Hematopoietic multipotent progenitor cell treated with erythropoietin and hydrocortisone succinate and interleukin-3 and kit ligand, for 6 days (in vitro differentiated cells): ENCODE measurements at regions not wholly inside any gene's neighbourhood (a gene's known extent, or its start where the extent isn't known, plus 50 kb on each side); places are given as distances from the start of the nearest gene placed in this dataset.

Source experiments
- DNase-seq: peaks from one replicate; pipeline ENCODE4 v3.0.0-alpha.2; 2015

GRCh38 chr3:107894998-107895397 is 195.8 kb downstream of the CD47 start:
- DNase-seq, result peak; percentile 81

- DNase-seq, result no peak
Observed at GRCh38 chr3:107892955-107893624, 197.7 kb downstream of the CD47 start.

GRCh38 chr3:107884719-107885460 is 205.9 kb downstream of the CD47 start:
- no peak for DNase-seq

GRCh38 chr3:107884028-107884427 is 206.8 kb downstream of the CD47 start:
- no peak for DNase-seq

- DNase-seq, result no peak
Observed at GRCh38 chr3:107882881-107883280, 207.9 kb downstream of the CD47 start.

- DNase-seq, result no peak
Observed at GRCh38 chr3:107882261-107882660, 208.6 kb downstream of the CD47 start.

- no peak for DNase-seq
Observed at GRCh38 chr3:107881509-107881908, 209.3 kb downstream of the CD47 start.

GRCh38 chr3:107880702-107881101 is 210.1 kb downstream of the CD47 start:
- no peak for DNase-seq

- DNase-seq, result no peak
Observed at GRCh38 chr3:107877936-107878335, 212.9 kb downstream of the CD47 start.

GRCh38 chr3:107870943-107871638 is 219.7 kb downstream of the CD47 start:
- no peak for DNase-seq

- no peak for DNase-seq
Observed at GRCh38 chr3:107870096-107870495, 220.7 kb downstream of the CD47 start.

- no peak for DNase-seq
Observed at GRCh38 chr3:107868449-107868848, 222.4 kb downstream of the CD47 start.

- no peak for DNase-seq
Observed at GRCh38 chr3:107861904-107862303, 228.9 kb downstream of the CD47 start.

GRCh38 chr3:107861422-107861821 is 229.4 kb downstream of the CD47 start:
- DNase-seq, result no peak
